AG09309 (cell line): ENCODE measurements at regions not wholly inside any gene's neighbourhood (a gene's known extent, or its start where the extent isn't known, plus 50 kb on each side); places are given as distances from the start of the nearest gene placed in this dataset.

Experiments
- DNase-seq: peaks from one replicate; pipeline ENCODE4 v3.0.0-alpha.2; 2010; ENCODE audit warnings: low read depth
- H3K4me3 ChIP-seq: 2 replicates; pipeline ENCODE4 v1.5.1; 2011; ENCODE audit warnings: mild to moderate bottlenecking, low read depth, low read length, moderate library complexity; ENCODE audit not compliant: control insufficient read depth
- TF ChIP-seq, protein P1 (sequence below): IDR thresholded peaks from 2 replicates; pipeline ENCODE4 v1.5.1; 2011; ENCODE audit warnings: mild to moderate bottlenecking, low read depth, low read length, inconsistent platforms; ENCODE audit not compliant: insufficient read depth, control insufficient read depth; ENCODE audit errors: missing control alignments

- TF ChIP-seq, protein P1, sequence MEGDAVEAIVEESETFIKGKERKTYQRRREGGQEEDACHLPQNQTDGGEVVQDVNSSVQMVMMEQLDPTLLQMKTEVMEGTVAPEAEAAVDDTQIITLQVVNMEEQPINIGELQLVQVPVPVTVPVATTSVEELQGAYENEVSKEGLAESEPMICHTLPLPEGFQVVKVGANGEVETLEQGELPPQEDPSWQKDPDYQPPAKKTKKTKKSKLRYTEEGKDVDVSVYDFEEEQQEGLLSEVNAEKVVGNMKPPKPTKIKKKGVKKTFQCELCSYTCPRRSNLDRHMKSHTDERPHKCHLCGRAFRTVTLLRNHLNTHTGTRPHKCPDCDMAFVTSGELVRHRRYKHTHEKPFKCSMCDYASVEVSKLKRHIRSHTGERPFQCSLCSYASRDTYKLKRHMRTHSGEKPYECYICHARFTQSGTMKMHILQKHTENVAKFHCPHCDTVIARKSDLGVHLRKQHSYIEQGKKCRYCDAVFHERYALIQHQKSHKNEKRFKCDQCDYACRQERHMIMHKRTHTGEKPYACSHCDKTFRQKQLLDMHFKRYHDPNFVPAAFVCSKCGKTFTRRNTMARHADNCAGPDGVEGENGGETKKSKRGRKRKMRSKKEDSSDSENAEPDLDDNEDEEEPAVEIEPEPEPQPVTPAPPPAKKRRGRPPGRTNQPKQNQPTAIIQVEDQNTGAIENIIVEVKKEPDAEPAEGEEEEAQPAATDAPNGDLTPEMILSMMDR, result no peak
Observed at GRCh38 chr5:2293906-2294305, 411.2 kb upstream of the IRX4 start.

GRCh38 chr5:2291146-2291840, 408.6 kb upstream of the IRX4 start:
- TF ChIP-seq, protein P1, result no peak
- DNase-seq, result no peak
- no peak overlapping the region for H3K4me3 ChIP-seq

More at GRCh38 chr5:2293906-2294305, 411.2 kb upstream of the IRX4 start:
- DNase-seq, result no peak
- no peak overlapping the region for H3K4me3 ChIP-seq

DNA sequence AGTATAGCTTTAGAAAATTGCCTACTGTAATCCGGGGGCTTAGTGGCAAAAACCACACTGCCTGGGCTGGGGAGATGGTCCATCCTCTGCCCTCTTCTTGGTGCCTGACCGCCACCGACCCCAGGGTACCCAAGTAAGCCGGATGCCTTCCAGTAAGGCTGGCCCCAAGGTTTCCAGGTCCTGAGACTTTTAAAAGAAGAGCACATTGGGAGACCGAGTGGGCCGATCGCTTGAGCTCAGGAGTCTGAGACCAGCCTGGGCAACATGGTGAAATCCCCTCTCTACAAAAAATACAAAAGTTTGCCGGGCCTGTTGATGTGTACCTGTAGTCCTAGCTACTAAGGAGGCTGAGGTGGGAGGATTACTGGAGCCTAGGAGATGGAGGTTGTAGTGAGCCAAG, 406.7 kb upstream of the IRX4 start:
- TF ChIP-seq, protein P1, result no peak
- H3K4me3 ChIP-seq, result no peak overlapping the region
- DNase-seq, result no peak

- TF ChIP-seq, protein P1, result no peak
- no peak overlapping the region for H3K4me3 ChIP-seq
- no peak for DNase-seq
Observed at GRCh38 chr5:2288968-2289367, 406.2 kb upstream of the IRX4 start.

- no peak overlapping the region for H3K4me3 ChIP-seq
- TF ChIP-seq, protein P1, result no peak
- DNase-seq, result no peak
Observed at GRCh38 chr5:2288466-2288865, 405.7 kb upstream of the IRX4 start.

- DNase-seq, result no peak
- TF ChIP-seq, protein P1, result no peak
- H3K4me3 ChIP-seq, result no peak overlapping the region
Observed at GRCh38 chr5:2286250-2286649, 403.5 kb upstream of the IRX4 start.
